HEK293 (cell line): ENCODE measurements at regions not wholly inside any gene's neighbourhood (a gene's known extent, or its start where the extent isn't known, plus 50 kb on each side); places are given as distances from the start of the nearest gene placed in this dataset.

Source experiments
- KLF16 ChIP-seq: fragments of 450-650 bp; formaldehyde crosslinking; IDR thresholded peaks from 2 replicates; pipeline ENCODE4 v1.5.1; 2017; ENCODE audit warnings: missing biosample characterization, missing genetic modification characterization
- YY1 ChIP-seq: fragments of 450-650 bp; formaldehyde crosslinking; IDR thresholded peaks from 2 replicates; pipeline ENCODE4 v1.5.1; 2018; ENCODE audit warnings: missing biosample characterization, missing genetic modification characterization
- ZNF169 ChIP-seq: fragments of 450-650 bp; formaldehyde crosslinking; IDR thresholded peaks from 2 replicates; pipeline ENCODE4 v1.5.1; 2016; ENCODE audit warnings: missing biosample characterization, missing genetic modification characterization
- ZNF274 ChIP-seq, 2 experiments: fragments of 200-500 bp in 1 of 2; fragments of 450-650 bp in 1 of 2; sonication (Bioruptor generic) in 1 of 2; formaldehyde crosslinking in 1 of 2; IDR thresholded peaks; 2 replicates each; pipeline versions ENCODE4 v1.5.1 to v1.6.1; 2014 to 2016; ENCODE audit warnings: borderline replicate concordance in 1 of 2, inconsistent platforms in 1 of 2, low read length in 1 of 2, missing biosample characterization in 1 of 2, missing genetic modification characterization in 1 of 2
- TF ChIP-seq, protein P1 (sequence below): fragments of 450-650 bp; formaldehyde crosslinking; IDR thresholded peaks from 2 replicates; pipeline ENCODE4 v1.5.1; 2017; ENCODE audit warnings: missing biosample characterization, missing genetic modification characterization

DNA sequence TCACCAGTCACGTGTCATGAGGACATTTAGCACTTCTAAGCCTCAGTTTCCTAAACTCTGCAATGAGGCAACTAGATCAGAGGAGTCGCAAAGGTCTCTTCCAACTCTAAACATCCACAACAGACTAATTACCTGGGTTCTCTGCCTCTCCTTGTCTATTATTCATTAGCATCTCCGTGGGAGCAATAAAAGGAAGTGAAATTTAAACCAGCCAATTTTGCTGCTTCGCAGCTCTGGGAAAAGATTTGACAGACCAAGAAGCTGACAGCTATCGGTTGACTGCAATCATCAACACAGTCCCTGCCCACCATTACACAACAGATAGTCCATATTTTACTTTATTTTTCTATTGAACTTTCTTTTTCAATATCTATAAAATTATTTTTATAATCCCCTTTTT, 308.9 kb downstream of the NR2F1-AS1 start:
- TF ChIP-seq, protein P1, sequence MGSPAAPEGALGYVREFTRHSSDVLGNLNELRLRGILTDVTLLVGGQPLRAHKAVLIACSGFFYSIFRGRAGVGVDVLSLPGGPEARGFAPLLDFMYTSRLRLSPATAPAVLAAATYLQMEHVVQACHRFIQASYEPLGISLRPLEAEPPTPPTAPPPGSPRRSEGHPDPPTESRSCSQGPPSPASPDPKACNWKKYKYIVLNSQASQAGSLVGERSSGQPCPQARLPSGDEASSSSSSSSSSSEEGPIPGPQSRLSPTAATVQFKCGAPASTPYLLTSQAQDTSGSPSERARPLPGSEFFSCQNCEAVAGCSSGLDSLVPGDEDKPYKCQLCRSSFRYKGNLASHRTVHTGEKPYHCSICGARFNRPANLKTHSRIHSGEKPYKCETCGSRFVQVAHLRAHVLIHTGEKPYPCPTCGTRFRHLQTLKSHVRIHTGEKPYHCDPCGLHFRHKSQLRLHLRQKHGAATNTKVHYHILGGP (tag by site-specific recombination) = no peak
- no peak for TF ChIP-seq KLF16 (tag by site-specific recombination)
- TF ChIP-seq ZNF169 (tag by site-specific recombination) = no peak
- no peak for TF ChIP-seq YY1 (tag by site-specific recombination)
- TF ChIP-seq ZNF274 (IDR thresholded peaks at IDR 0.05; ENCODE audit: low read length) = no peak
- TF ChIP-seq ZNF274 (tag by site-specific recombination; IDR thresholded peaks at IDR 0.05; ENCODE audit: borderline replicate concordance) = no peak
